GM12873 (cell line): ENCODE measurements at regions not wholly inside any gene's neighbourhood (a gene's known extent, or its start where the extent isn't known, plus 50 kb on each side); places are given as distances from the start of the nearest gene placed in this dataset.

Experiments
- CTCF ChIP-seq: IDR thresholded peaks from 2 replicates; pipeline ENCODE4 v1.5.1; 2012; ENCODE audit warnings: low read depth, mild to moderate bottlenecking, moderate library complexity, low read length, control low read depth; ENCODE audit not compliant: insufficient read depth; ENCODE audit errors: missing control alignments

DNA sequence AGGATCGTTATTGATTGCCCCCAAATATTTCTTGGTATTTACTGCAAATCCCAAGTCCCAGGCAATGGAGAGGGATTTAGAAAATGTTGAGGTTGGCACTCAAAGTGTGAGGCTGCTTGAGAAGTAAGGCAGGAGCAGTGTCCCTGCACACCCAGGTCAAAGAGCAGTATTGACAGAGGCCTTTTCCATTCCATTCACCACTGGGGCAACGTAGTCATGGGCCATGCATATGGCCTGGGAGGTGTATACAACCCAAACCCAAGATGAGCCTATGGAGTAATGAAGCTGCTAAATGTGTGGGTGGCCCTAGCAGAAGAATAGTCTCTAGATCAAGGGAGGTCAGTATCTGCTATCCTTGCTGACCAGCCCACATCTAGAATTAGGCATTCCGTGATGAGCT is 245.6 kb downstream of the FOXD2 start:
- no peak for TF ChIP-seq CTCF

DNA sequence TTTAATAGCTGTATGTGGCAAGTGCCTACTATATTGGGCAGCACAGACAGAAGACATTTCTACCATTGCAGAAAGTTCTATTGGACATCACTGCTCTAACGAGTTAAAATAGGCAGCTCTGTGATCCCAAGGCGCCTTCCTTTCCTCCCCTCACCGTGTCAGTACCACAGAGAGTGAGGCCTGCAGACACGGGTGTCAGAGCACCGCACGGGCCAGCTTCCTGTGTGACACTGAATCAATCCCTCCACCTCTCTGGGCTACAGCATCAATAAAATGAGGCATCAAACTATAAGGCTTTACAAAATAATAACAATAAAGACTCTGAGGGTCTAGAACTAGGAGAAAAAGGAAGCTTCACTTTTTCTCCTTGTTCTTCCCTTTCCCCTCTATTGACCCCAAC is 246.7 kb downstream of the FOXD2 start:
- TF ChIP-seq CTCF: no peak

- TF ChIP-seq CTCF: no peak
Observed at GRCh38 chr1:47684964-47685762, 247.3 kb downstream of the FOXD2 start.

DNA sequence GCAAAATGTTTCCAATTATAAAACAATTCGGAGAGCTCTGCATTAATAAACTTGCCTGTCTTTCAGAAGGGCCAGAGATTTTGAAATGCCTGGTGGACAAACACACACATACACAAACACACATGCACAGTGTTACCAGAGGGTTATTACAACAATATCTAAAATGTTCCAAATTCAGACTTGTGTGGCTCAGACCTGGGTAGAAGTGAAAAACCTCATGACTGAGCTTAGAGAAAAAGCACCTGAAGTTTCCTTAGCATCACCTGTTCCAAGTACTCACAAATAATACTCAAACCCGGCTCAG is 247.9 kb downstream of the FOXD2 start:
- TF ChIP-seq CTCF: no peak

DNA sequence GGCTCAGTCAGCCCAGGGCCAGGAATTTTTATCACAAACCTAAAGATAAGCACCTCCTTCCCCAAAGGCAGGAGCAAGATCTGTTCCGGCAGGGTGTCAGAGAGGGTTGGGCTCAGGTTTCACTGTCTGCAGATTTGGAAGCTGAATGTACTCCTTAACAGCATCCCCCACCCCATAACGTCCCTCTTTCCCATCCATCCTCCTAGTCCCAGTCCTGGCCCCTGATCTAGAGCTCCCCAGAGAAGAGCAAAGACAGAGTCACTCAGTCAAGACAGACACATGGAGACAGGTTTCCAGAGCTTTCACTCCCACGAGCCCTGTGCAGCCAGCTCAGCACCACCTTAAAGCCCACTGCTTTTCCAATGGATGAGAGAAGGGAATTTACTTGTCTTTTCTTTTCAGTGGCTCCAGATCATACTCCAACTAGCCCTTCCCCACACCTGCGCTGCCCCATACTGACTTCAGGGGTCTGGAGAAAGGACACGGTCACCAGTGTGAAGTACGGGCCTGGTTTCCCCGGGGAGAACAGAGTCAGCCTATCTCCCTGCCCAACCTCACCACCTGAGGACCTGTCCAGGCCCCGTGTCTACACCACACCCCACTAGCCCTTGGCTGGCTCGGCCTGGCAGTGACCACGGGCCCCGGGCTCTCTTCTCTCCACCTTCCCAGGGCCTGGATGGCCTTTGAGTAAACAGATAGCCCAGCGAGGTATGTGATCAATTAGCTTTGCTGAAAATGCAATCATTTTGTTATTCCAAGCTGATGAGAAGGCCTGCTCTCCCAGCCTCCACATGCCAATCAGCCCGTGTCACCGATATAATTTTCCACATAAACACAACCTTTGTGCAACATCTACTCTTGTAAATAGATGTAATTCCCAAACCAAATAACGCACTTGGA is 249.1 kb downstream of the FOXD2 start:
- TF ChIP-seq CTCF: no peak

- no peak for TF ChIP-seq CTCF
Observed at GRCh38 chr1:47687631-47688460, 250.0 kb downstream of the FOXD2 start.
